IPS-NIHi7 (cell line): ENCODE measurements at regions not wholly inside any gene's neighbourhood (a gene's known extent, or its start where the extent isn't known, plus 50 kb on each side); places are given as distances from the start of the nearest gene placed in this dataset.

ENCODE experiments used
- DNase-seq: peaks from one replicate; pipeline ENCODE4 v3.0.0; 2012; ENCODE audit warnings: mixed read lengths; ENCODE audit errors: extremely low spot score

DNA sequence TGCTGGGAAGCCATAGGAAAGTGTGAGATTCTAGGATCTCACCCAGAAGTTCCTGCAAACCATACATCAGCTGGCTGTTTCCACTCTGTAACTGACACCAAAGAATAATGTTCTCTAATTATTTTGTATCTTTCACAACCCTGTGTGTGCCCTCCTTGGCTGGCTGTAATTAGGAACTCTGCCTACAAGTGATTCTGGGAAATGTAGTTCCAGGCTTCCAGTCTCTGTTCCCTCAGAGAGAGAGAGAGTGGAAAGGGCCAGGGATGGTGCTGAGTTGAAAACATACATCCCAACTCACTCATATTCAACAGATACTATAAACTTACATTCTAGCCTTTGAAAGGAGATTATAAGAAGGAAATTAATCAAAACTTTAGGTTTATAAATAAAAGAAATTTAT lies 57.5 kb upstream of the C1QTNF7 start:
- DNase-seq = no peak

DNA sequence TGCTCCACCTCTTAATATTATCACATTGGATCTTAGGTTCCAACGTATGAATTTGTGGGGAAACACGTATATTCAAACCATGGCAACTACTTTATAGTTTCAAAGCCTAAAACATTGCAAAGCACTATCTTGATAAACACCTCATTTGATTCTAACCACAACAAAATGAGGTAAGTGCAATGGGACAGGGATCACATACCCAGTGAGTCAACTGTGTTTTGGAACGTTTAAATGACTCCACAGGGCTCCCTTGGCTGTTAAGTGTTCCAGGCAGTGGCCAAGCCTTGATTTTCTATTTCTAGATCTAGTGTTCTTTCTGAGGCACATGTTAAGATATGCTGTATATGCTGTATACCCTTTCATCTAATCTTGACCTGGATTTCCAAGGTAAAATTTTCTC lies 54.5 kb upstream of the C1QTNF7 start:
- no peak for DNase-seq

DNA sequence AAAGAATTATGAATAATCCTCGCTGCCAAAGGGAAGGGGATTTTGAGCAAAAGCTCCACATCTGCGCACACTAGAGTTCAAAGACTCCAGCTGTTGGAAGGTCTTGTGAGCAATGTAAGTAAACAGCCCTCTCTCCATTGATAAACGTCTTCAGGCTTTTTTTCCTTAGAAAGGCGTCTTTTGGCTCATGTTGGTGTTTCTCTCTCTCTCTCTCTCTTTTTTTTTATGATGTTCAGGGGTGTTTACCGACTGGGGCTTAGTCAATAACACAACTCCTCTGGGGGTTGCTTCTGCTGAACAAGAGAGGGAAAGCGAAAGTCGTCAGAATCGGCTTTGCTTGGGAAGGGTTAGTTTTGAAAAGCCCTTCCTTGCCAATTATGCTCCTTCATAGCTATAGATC lies 53.2 kb upstream of the C1QTNF7 start:
- DNase-seq = no peak

DNA sequence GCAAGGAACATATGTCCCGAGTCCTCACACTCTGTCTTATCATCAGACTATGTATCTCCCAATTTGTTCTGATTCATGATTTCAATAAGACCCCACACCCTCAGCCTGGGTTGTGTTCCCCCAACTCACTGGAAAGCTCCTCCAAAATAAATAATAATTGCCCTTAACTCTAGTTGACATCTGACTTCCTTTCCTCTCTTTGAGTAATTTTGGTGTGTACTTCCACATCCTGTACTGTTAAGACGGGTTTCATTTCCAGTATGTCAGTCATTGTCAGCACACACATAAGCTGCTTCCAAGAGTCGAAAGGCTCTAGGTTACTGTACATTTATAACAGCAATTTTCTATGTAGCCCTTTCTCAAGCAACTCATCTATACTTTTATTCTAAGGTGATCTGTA lies 52.2 kb upstream of the C1QTNF7 start:
- no peak for DNase-seq

DNA sequence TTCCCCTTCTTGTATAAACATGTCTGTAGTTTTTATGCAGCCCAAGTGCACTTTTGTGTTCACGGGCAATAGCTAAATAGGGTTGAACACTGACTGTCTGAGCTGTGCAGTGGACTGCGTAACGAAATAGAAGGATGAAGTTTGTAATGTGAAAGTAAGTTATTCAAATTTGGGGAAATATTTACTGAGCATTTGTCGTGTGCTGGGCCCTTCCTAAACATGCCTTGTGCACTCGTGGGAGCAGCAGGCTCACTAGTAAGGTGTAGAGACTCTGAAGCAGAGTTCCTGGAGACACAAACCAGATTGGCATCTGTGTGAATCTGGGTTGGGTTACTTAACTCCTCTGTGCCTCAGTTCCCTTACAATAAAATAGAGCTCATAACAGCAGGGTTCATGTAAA lies 51.7 kb upstream of the C1QTNF7 start:
- no peak for DNase-seq

DNA sequence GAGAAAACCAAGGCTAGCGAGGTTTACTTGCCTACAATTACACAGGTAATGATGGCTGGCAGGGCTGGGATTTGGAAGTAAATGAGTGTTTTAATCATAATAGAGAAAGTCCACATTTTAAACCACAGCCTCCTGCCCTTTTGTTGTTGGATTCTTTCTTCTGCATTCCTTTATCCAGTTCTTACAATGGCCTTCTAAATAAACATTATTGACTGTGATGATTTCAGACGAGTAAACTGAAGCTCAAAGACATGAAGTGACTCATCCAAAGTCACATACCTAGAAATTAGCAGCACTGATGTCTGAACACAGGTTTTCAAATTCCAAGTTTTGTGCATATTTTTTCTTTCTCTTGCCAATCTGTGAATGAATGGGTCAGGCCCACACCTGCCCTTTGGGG lies 51.2 kb upstream of the C1QTNF7 start:
- DNase-seq = no peak
